Large intestine (tissue), 3 donors: ENCODE measurements at regions not wholly inside any gene's neighbourhood (a gene's known extent, or its start where the extent isn't known, plus 50 kb on each side); places are given as distances from the start of the nearest gene placed in this dataset.
"Not testable (repeated sequence)": the region's sequence is repeated elsewhere in the genome, so short reads cannot be mapped to it uniquely, and the experiment has no call there.

ENCODE experiments used
- DNase-seq, 2 donors: peaks; one replicate each; pipeline versions ENCODE4 v3.0.0 to v3.0.0-alpha.2; 2013
- H3K27ac ChIP-seq: one replicate; pipeline ENCODE4 v1.5.1; 2013; ENCODE audit warnings: low read length
- H3K27me3 ChIP-seq: 2 replicates; pipeline ENCODE4 v1.6.1; 2013; ENCODE audit warnings: low read length; ENCODE audit not compliant: control insufficient read depth, insufficient read depth
- H3K36me3 ChIP-seq: 2 replicates; pipeline ENCODE4 v1.6.1; 2013; ENCODE audit warnings: low read length; ENCODE audit not compliant: control insufficient read depth, insufficient read depth
- H3K4me1 ChIP-seq: one replicate; pipeline ENCODE4 v1.6.1; 2013; ENCODE audit warnings: low read length; ENCODE audit not compliant: control insufficient read depth, insufficient read depth
- H3K4me3 ChIP-seq: one replicate; pipeline ENCODE4 v1.5.1; 2013; ENCODE audit warnings: low read length
- H3K9me3 ChIP-seq: one replicate; pipeline ENCODE4 v1.6.1; 2013; ENCODE audit warnings: mild to moderate bottlenecking, low read depth, low read length, moderate library complexity; ENCODE audit not compliant: control insufficient read depth
- WGBS: methylation state at CpG from one replicate; pipeline ENCODE4 v1.1.5; 2013; ENCODE audit warnings: low lambda C conversion rate; ENCODE audit not compliant: insufficient coverage; 5-methylcytosine and 5-hydroxymethylcytosine counted together

DNA sequence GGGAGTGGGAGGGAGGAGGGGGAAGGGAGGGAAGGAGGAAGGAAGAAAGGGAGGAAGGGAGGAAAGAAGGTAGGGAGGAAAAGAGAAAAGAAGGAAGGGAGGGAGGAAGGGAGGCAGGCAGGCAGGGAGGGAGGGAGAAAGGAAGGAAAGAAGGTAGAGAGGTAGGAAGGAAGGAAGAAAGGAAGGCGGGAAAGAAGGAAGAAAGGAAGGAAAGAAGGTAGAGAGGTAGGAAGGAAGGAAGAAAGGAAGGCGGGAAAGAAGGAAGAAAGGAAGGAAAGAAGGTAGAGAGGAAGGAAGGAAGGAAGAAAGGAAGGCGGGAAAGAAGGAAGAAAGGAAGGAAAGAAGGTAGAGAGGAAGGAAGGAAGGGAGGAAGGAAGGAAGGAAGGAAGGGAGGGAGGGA is 840.3 kb upstream of the ROBO1 start:
- not testable (repeated sequence) for H3K27me3 ChIP-seq, DNase-seq, H3K4me1 ChIP-seq, H3K27ac ChIP-seq, H3K36me3 ChIP-seq, H3K9me3 ChIP-seq, H3K4me3 ChIP-seq
- WGBS = 88% methylated on average over 2 of the region's 3 CpGs

- no peak overlapping the region for H3K27ac ChIP-seq
- 92% methylated on average over 2 of the region's 4 CpGs for WGBS
These were observed 838.3 kb upstream of the ROBO1 start for GRCh38 chr3:80606073-80606472.

DNA sequence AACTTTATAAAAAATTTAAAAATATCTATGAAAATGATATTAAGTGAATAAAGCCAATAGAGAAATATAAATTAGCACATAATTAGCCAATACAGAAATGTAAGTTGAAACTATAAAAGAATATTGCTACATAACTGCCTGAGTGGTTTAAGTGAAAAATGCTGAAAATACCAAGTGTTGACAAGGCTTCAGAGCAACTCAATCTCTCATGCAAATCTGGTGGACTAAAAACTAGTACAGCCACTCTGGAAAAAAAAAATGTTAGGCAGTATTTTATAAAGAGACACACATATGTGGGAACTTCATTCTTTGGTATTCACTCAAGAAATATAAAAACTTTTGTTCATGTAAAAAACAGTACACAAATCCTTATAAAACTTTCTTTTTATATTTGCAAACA is 833.7 kb upstream of the ROBO1 start:
- Histone ChIP-seq H3K27me3 (no peaks in the 10 kb centered on the region), H3K36me3 (no peaks in the 10 kb centered on the region), H3K27ac (no peak overlapping the region), H3K4me3 (no peak overlapping the region), H3K4me1 (no peaks in the 10 kb centered on the region), H3K9me3 (peaks cover 3% of the 10 kb centered on the region)
- DNase-seq = no peak

More at GRCh38 chr3:80606073-80606472, 838.3 kb upstream of the ROBO1 start:
- Histone ChIP-seq H3K27me3 (no peaks in the 10 kb centered on the region), H3K9me3 (no peaks in the 10 kb centered on the region), H3K36me3 (no peaks in the 10 kb centered on the region), H3K4me3 (no peak overlapping the region), H3K4me1 (no peaks in the 10 kb centered on the region)
- DNase-seq = no peak

DNA sequence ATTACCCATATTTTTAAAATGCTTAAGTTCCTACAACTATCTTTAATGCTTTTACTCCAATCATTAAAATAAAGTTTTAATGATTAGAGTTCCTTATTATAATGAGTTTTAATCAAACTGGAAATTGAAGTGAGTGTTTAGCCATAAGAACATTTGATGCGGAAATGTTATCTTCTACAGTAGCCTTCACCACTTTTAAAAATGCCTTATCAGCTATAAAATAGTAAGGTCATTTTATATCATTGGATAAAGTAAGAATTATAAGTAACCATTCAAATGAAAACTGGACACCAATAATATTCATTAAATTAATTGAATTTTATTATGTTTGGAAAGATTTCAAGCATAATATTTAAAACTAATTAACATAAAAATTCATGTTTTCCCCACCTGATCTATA is 825.0 kb upstream of the ROBO1 start:
- H3K9me3 ChIP-seq = no peaks in the 10 kb centered on the region
- 0% methylated on average over 1 of the region's 1 CpG for WGBS
- no peak for DNase-seq
- no peaks in the 10 kb centered on the region for H3K36me3 ChIP-seq
- no peak overlapping the region for H3K4me3 ChIP-seq
- H3K4me1 ChIP-seq = no peaks in the 10 kb centered on the region
- H3K27me3 ChIP-seq = no peaks in the 10 kb centered on the region
- H3K27ac ChIP-seq = no peak overlapping the region

- H3K27ac ChIP-seq = no peak overlapping the region
- DNase-seq = no peak
- WGBS = no CpG with 5 or more reads among the region's 2 CpGs
- no peak overlapping the region for H3K4me3 ChIP-seq
- H3K9me3 ChIP-seq = no peaks in the 10 kb centered on the region
- no peaks in the 10 kb centered on the region for H3K36me3 ChIP-seq
- H3K4me1 ChIP-seq = no peaks in the 10 kb centered on the region
- no peaks in the 10 kb centered on the region for H3K27me3 ChIP-seq
These were observed 818.5 kb upstream of the ROBO1 start for GRCh38 chr3:80586338-80586737.

GRCh38 chr3:80580146-80580545 is 812.3 kb upstream of the ROBO1 start:
- Histone ChIP-seq H3K27me3 (no peaks in the 10 kb centered on the region), H3K9me3 (no peaks in the 10 kb centered on the region), H3K36me3 (no peaks in the 10 kb centered on the region), H3K4me3 (no peak overlapping the region), H3K4me1 (no peaks in the 10 kb centered on the region), H3K27ac (no peak overlapping the region)
- WGBS = 38% methylated on average over 1 of the region's 2 CpGs
- no peak for DNase-seq

GRCh38 chr3:80564391-80564790 is 796.6 kb upstream of the ROBO1 start:
- Histone ChIP-seq H3K36me3 (no peaks in the 10 kb centered on the region), H3K27me3 (no peaks in the 10 kb centered on the region), H3K9me3 (no peaks in the 10 kb centered on the region), H3K4me1 (no peaks in the 10 kb centered on the region), H3K27ac (no peak overlapping the region), H3K4me3 (no peak overlapping the region)
- 0% methylated on average over 1 of the region's 2 CpGs for WGBS
- no peak for DNase-seq

DNA sequence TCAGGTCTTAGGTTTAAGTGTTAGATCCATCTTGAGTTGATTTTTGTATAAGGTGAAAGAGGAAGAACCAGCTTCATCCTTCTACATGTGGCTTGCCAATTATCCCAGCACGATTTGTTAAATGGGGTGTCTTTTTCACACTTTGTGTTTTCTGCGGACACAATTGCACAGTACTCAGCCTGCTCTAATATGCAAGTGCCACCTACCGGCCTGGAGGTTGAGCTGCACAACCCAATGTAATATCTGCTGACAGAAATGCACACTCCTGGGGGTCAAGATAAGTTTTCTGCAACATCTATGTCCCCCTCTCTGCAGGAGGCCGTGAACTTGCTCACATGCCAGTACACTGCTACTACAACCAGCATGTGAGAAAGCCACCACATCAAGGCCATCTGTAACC is 791.9 kb upstream of the ROBO1 start:
- H3K27ac ChIP-seq = no peak overlapping the region
- H3K9me3 ChIP-seq = no peaks in the 10 kb centered on the region
- no peaks in the 10 kb centered on the region for H3K4me1 ChIP-seq
- no peak for DNase-seq
- H3K4me3 ChIP-seq = no peak overlapping the region
- H3K27me3 ChIP-seq = no peaks in the 10 kb centered on the region
- no peaks in the 10 kb centered on the region for H3K36me3 ChIP-seq
- WGBS = no CpG with 5 or more reads among the region's 4 CpGs

GRCh38 chr3:80556763-80557162 is 789.0 kb upstream of the ROBO1 start:
- Histone ChIP-seq H3K4me1 (no peaks in the 10 kb centered on the region), H3K27ac (no peak overlapping the region), H3K36me3 (no peaks in the 10 kb centered on the region), H3K9me3 (no peaks in the 10 kb centered on the region), H3K4me3 (no peak overlapping the region), H3K27me3 (no peaks in the 10 kb centered on the region)
- DNase-seq = peak; percentile 49 to 75
- no CpG with 5 or more reads among the region's 1 CpG for whole genome bisulfite sequencing

- no peaks in the 10 kb centered on the region for H3K36me3 ChIP-seq
- no peaks in the 10 kb centered on the region for H3K4me1 ChIP-seq
- no CpG with 5 or more reads among the region's 3 CpGs for WGBS
- no peaks in the 10 kb centered on the region for H3K27me3 ChIP-seq
- H3K4me3 ChIP-seq = no peak overlapping the region
- DNase-seq = no peak
- H3K9me3 ChIP-seq = no peaks in the 10 kb centered on the region
- H3K27ac ChIP-seq = no peak overlapping the region
These were observed 786.5 kb upstream of the ROBO1 start for GRCh38 chr3:80554304-80554703.

DNA sequence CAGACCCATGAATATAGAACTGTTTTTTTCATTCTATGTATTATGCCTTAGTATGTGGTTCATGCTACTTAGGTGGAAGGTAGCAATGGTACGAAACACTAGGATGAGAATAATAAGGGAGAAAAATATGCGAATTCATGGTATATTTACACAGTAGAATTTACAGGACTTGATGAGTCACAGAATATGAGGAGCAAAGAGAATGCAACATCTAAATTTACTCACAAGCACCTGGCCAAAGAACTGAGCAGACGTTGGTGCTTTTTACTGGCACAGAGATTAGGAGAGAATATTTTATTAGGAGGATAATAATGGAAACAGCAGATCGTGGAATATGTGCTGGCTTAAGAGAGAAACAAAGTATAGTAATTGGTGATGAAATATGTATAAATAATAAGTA is 785.4 kb upstream of the ROBO1 start:
- no peaks in the 10 kb centered on the region for H3K9me3 ChIP-seq
- no peaks in the 10 kb centered on the region for H3K36me3 ChIP-seq
- H3K27me3 ChIP-seq = no peaks in the 10 kb centered on the region
- H3K4me1 ChIP-seq = no peaks in the 10 kb centered on the region
- WGBS = 93% methylated on average over 3 of the region's 4 CpGs
- H3K4me3 ChIP-seq = no peak overlapping the region
- DNase-seq = no peak
- H3K27ac ChIP-seq = no peak overlapping the region
